ENCODE measurements at regions not wholly inside any gene's neighbourhood (a gene's known extent, or its start where the extent isn't known, plus 50 kb on each side); places are given as distances from the start of the nearest gene placed in this dataset.

DNA sequence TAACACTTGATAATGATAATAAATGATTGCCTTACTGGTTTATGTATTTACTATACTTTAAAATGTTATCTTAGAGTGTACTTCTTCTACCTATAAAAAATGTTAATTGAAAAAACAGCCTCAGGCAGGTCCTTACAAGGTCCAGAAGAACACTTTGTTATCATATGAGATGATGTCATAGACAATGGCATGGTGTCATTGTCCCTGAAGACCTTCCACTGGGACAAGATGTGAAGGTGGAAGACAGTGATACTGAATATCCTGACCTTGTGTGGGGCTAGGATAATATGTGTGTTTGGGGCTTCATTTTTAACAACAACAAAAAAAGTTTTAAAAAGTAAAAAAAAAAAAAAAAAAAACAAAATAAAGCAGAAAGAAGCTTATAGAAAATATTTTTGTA is 342.2 kb upstream of the KYNU start:
- ATAC-seq: no peak
- no peaks in the 10 kb centered on the region for H3K36me3 ChIP-seq
- H3K9me3 ChIP-seq: no peaks in the 10 kb centered on the region
- H3K4me1 ChIP-seq: no peaks in the 10 kb centered on the region
- no peaks in the 10 kb centered on the region for H3K27me3 ChIP-seq
- no peak overlapping the region for H3K27ac ChIP-seq
- no peak overlapping the region for H3K4me3 ChIP-seq
- TF ChIP-seq, protein P1, sequence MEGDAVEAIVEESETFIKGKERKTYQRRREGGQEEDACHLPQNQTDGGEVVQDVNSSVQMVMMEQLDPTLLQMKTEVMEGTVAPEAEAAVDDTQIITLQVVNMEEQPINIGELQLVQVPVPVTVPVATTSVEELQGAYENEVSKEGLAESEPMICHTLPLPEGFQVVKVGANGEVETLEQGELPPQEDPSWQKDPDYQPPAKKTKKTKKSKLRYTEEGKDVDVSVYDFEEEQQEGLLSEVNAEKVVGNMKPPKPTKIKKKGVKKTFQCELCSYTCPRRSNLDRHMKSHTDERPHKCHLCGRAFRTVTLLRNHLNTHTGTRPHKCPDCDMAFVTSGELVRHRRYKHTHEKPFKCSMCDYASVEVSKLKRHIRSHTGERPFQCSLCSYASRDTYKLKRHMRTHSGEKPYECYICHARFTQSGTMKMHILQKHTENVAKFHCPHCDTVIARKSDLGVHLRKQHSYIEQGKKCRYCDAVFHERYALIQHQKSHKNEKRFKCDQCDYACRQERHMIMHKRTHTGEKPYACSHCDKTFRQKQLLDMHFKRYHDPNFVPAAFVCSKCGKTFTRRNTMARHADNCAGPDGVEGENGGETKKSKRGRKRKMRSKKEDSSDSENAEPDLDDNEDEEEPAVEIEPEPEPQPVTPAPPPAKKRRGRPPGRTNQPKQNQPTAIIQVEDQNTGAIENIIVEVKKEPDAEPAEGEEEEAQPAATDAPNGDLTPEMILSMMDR (IDR thresholded peaks at IDR 0.05): no peak
- no peak for TF ChIP-seq EP300 (IDR thresholded peaks at IDR 0.05)
- no peak for TF ChIP-seq POLR2A (IDR thresholded peaks at IDR 0.05)
- TF ChIP-seq POLR2AphosphoS5 (IDR thresholded peaks at IDR 0.05): no peak

DNA sequence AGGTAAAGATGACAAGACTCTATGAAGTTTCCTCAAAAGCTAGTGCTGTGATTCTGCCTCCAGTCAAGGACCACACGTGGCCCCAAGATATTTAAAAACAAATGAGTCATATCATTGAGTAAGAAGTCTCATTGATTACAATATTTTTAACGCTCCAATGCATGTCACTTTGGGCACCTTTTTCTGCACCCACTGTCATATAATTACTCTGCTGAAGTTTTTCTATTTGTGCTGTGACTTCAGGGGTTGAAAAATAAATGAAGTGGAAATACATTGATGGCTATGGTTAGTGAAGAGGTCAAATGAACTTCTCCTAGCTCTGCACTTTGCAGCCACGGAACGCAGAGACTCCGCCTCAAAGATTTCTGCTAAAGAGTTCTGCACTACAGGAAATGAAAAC is 344.3 kb upstream of the KYNU start:
- ATAC-seq: no peak
- 62 to 64% methylated on average over 4 to 5 of the region's 5 CpGs for WGBS, 2 donors (ENCODE audit: low coverage in 1 of 2)

GRCh38 chr2:142531377-142531776 is 346.1 kb upstream of the KYNU start:
- Histone ChIP-seq H3K4me1 (no peaks in the 10 kb centered on the region), H3K9me3 (no peaks in the 10 kb centered on the region), H3K36me3 (no peaks in the 10 kb centered on the region), H3K4me3 (no peak overlapping the region), H3K27me3 (no peaks in the 10 kb centered on the region), H3K27ac (no peak overlapping the region)
- 41 to 50% methylated on average over 2 to 4 of the region's 4 CpGs for WGBS, 2 donors (ENCODE audit: low coverage in 1 of 2)
- no peak for ATAC-seq
- TF ChIP-seq, protein P1 (IDR thresholded peaks at IDR 0.05): no peak
- no peak for TF ChIP-seq POLR2A (IDR thresholded peaks at IDR 0.05)
- TF ChIP-seq POLR2AphosphoS5 (IDR thresholded peaks at IDR 0.05): no peak
- TF ChIP-seq EP300 (IDR thresholded peaks at IDR 0.05): no peak

More for the DNA sequence above, 344.3 kb upstream of the KYNU start:
- no peaks in the 10 kb centered on the region for H3K4me1 ChIP-seq
- H3K9me3 ChIP-seq: no peaks in the 10 kb centered on the region
- no peak overlapping the region for H3K4me3 ChIP-seq
- H3K27me3 ChIP-seq: no peaks in the 10 kb centered on the region
- H3K36me3 ChIP-seq: no peaks in the 10 kb centered on the region
- TF ChIP-seq POLR2AphosphoS5 (IDR thresholded peaks at IDR 0.05) (no peak), EP300 (IDR thresholded peaks at IDR 0.05) (no peak), POLR2A (IDR thresholded peaks at IDR 0.05) (no peak)
- TF ChIP-seq, protein P1 (IDR thresholded peaks at IDR 0.05): no peak
- H3K27ac ChIP-seq: no peak overlapping the region

GRCh38 chr2:142525720-142526119 is 351.7 kb upstream of the KYNU start:
- ATAC-seq: no peak
- WGBS, 2 donors (ENCODE audit: low coverage in 1 of 2): 69 to 83% methylated on average over 2 to 3 of the region's 3 CpGs
- no peak overlapping the region for H3K4me3 ChIP-seq
- no peaks in the 10 kb centered on the region for H3K4me1 ChIP-seq
- no peaks in the 10 kb centered on the region for H3K27me3 ChIP-seq
- no peaks in the 10 kb centered on the region for H3K9me3 ChIP-seq
- TF ChIP-seq, protein P1 (IDR thresholded peaks at IDR 0.05): no peak
- TF ChIP-seq EP300 (IDR thresholded peaks at IDR 0.05) (no peak), POLR2AphosphoS5 (IDR thresholded peaks at IDR 0.05) (no peak), POLR2A (IDR thresholded peaks at IDR 0.05) (no peak)
- no peak overlapping the region for H3K27ac ChIP-seq
- H3K36me3 ChIP-seq: no peaks in the 10 kb centered on the region

DNA sequence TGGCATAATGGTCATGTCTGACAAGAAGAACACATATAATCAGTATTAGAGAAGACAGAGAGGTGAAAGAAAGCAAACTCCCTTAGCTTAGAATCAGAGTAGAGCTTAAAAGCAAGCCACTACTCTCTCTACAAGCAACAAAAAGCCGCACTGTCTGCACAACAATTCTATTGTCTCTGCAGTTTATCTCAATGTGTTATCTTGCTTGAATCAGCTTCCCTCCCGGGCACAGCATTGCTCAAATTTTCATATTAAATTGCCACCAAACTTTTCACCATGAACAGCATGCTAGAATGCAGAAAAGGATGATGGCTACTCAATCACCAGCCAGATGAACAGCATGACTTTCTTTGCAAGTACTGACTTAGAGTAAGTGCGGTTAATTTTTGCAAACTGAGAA is 356.0 kb upstream of the KYNU start:
- 75 to 83% methylated on average over 2 to 3 of the region's 3 CpGs for WGBS, 2 donors (ENCODE audit: low coverage in 1 of 2)
- Histone ChIP-seq H3K27me3 (no peaks in the 10 kb centered on the region), H3K36me3 (no peaks in the 10 kb centered on the region), H3K9me3 (no peaks in the 10 kb centered on the region), H3K4me1 (no peaks in the 10 kb centered on the region), H3K27ac (no peak overlapping the region), H3K4me3 (no peak overlapping the region)
- ATAC-seq: no peak
- TF ChIP-seq, protein P1 (IDR thresholded peaks at IDR 0.05): no peak
- no peak for TF ChIP-seq EP300 (IDR thresholded peaks at IDR 0.05)
- TF ChIP-seq POLR2A (IDR thresholded peaks at IDR 0.05): no peak
- TF ChIP-seq POLR2AphosphoS5 (IDR thresholded peaks at IDR 0.05): no peak
